Central memory CD4-positive, alpha-beta T cell (primary cell): ENCODE measurements at regions not wholly inside any gene's neighbourhood (a gene's known extent, or its start where the extent isn't known, plus 50 kb on each side); places are given as distances from the start of the nearest gene placed in this dataset.
"Not testable (repeated sequence)": the region's sequence is repeated elsewhere in the genome, so short reads cannot be mapped to it uniquely, and the experiment has no call there.

Experiments used
- DNase-seq: peaks from one replicate; pipeline ENCODE4 v3.0.0; 2022

GRCh38 chr1:208652296-208653160, 408.3 kb upstream of the PLXNA2 start:
- no peak for DNase-seq

- no peak for DNase-seq
Observed at GRCh38 chr1:208653426-208653825, 409.2 kb upstream of the PLXNA2 start.

GRCh38 chr1:208654241-208654640, 410.1 kb upstream of the PLXNA2 start:
- DNase-seq = no peak

- no peak for DNase-seq
Observed at GRCh38 chr1:208665936-208666335, 421.8 kb upstream of the PLXNA2 start.

GRCh38 chr1:208668991-208669390, 424.8 kb upstream of the PLXNA2 start:
- DNase-seq = no peak

- DNase-seq = no peak
Observed at GRCh38 chr1:208670778-208671177, 426.6 kb upstream of the PLXNA2 start.

GRCh38 chr1:208681878-208682663, 437.9 kb upstream of the PLXNA2 start:
- DNase-seq = no peak

GRCh38 chr1:208682664-208683013, 438.5 kb upstream of the PLXNA2 start:
- DNase-seq = no peak

GRCh38 chr1:208683141-208683540, 439.0 kb upstream of the PLXNA2 start:
- no peak for DNase-seq

GRCh38 chr1:208684192-208684591, 440.0 kb upstream of the PLXNA2 start:
- DNase-seq = no peak

GRCh38 chr1:208686592-208686991, 442.4 kb upstream of the PLXNA2 start:
- no peak for DNase-seq

GRCh38 chr1:208688656-208689315, 444.6 kb upstream of the PLXNA2 start:
- no peak for DNase-seq

- no peak for DNase-seq
Observed at GRCh38 chr1:208691012-208691411, 446.8 kb upstream of the PLXNA2 start.

GRCh38 chr1:208709981-208710380, 465.8 kb upstream of the PLXNA2 start:
- DNase-seq = no peak

- no peak for DNase-seq
Observed at GRCh38 chr1:208714323-208714722, 470.1 kb upstream of the PLXNA2 start.

- no peak for DNase-seq
Observed at GRCh38 chr1:208717525-208717924, 473.3 kb upstream of the PLXNA2 start.

- no peak for DNase-seq
Observed at GRCh38 chr1:208722592-208722991, 478.4 kb upstream of the PLXNA2 start.

GRCh38 chr1:208724079-208724478, 479.9 kb upstream of the PLXNA2 start:
- DNase-seq = no peak

GRCh38 chr1:208728815-208729214, 484.6 kb upstream of the PLXNA2 start:
- DNase-seq = no peak

GRCh38 chr1:208731981-208732821, 488.0 kb upstream of the PLXNA2 start:
- no peak for DNase-seq

GRCh38 chr1:208737161-208737560, 493.0 kb upstream of the PLXNA2 start:
- no peak for DNase-seq

- DNase-seq = no peak
Observed at GRCh38 chr1:208737922-208738321, 493.7 kb upstream of the PLXNA2 start.

GRCh38 chr1:208739636-208740035, 495.5 kb upstream of the PLXNA2 start:
- DNase-seq = not testable (repeated sequence)
